Suprapubic skin (tissue), 3 donors: ENCODE measurements at regions not wholly inside any gene's neighbourhood (a gene's known extent, or its start where the extent isn't known, plus 50 kb on each side); places are given as distances from the start of the nearest gene placed in this dataset.

Source experiments
- CTCF ChIP-seq, 2 donors: fragments of 200-600 bp in 1 of 2; fragments of 450-650 bp in 1 of 2; sonication (generic) in 1 of 2; IDR thresholded peaks; one replicate each; pipeline ENCODE4 v1.5.1; 2016 to 2019; ENCODE audit warnings: antibody characterized with exemption in 2 of 2, mild to moderate bottlenecking in 1 of 2, moderate library complexity in 1 of 2
- EP300 ChIP-seq: sonication (generic); formaldehyde crosslinking; IDR thresholded peaks from one replicate; pipeline ENCODE4 v1.6.1; 2017; ENCODE audit warnings: antibody characterized with exemption

GRCh38 chr20:48010623-48011022, 225.3 kb upstream of the SULF2 start:
- TF ChIP-seq CTCF (IDR thresholded peaks at IDR 0.05) = no peak
- TF ChIP-seq EP300 = no peak
